Thyroid gland (tissue), 4 donors: ENCODE measurements at regions not wholly inside any gene's neighbourhood (a gene's known extent, or its start where the extent isn't known, plus 50 kb on each side); places are given as distances from the start of the nearest gene placed in this dataset.

Experiments
- CTCF ChIP-seq, 6 experiments: fragments of 200-600 bp in 3 of 6; fragments of 450-650 bp in 3 of 6; sonication (generic) in 3 of 6; IDR thresholded peaks; one replicate each; pipeline ENCODE4 v1.5.1; 2016 to 2019; ENCODE audit warnings: antibody characterized with exemption in 6 of 6, mild to moderate bottlenecking in 2 of 6, inconsistent platforms in 1 of 6, moderate library complexity in 1 of 6
- POLR2A ChIP-seq, 2 donors: fragments of 450-650 bp; IDR thresholded peaks; one replicate each; pipeline ENCODE4 v1.6.1; 2017; ENCODE audit warnings: antibody characterized with exemption in 2 of 2, mild to moderate bottlenecking in 2 of 2, moderate library complexity in 1 of 2

GRCh38 chr10:36115364-36115763 lies 473.3 kb upstream of the FZD8 start:
- no peak for TF ChIP-seq CTCF (IDR thresholded peaks at IDR 0.05)
- no peak for TF ChIP-seq POLR2A (IDR thresholded peaks at IDR 0.05)
